Fibroblast of lung (primary cell): ENCODE measurements at regions not wholly inside any gene's neighbourhood (a gene's known extent, or its start where the extent isn't known, plus 50 kb on each side); places are given as distances from the start of the nearest gene placed in this dataset.

Source experiments
- EZH2 ChIP-seq: IDR thresholded peaks from 2 replicates; pipeline ENCODE4 v1.5.1; 2012; ENCODE audit warnings: low read length, control low read depth, mild to moderate bottlenecking; ENCODE audit errors: missing control alignments
- TF ChIP-seq, protein P1 (sequence below), 2 donors: IDR thresholded peaks in 1 of 2; conservative IDR thresholded peaks in 1 of 2; 1 replicate in 1 of 2; 2 replicates in 1 of 2; pipeline ENCODE4 v1.5.1; 2011 to 2012; ENCODE audit warnings: low read length in 2 of 2, control low read depth in 1 of 2, inconsistent platforms in 1 of 2, low read depth in 1 of 2, mild to moderate bottlenecking in 1 of 2

DNA sequence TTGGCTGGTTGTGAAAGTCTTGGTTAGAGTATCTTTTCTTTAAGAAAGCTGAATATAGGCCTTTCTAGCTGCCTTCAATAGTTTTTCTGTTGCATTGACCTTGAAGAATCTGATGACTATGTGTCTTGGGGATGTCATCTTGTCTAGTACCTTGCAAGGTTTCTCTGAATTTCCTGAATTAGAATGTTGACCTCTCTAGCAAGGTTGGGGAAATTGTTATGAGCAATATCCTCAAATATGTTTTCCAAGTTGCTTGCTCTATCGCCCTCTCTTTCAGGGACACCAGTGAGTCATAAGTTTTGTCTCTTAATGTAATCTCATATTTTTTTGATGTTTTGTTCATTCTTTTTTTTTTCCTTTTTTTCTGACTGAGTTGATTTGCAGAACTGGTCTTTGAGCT is 194.7 kb downstream of the RAB28 start:
- TF ChIP-seq, protein P1, sequence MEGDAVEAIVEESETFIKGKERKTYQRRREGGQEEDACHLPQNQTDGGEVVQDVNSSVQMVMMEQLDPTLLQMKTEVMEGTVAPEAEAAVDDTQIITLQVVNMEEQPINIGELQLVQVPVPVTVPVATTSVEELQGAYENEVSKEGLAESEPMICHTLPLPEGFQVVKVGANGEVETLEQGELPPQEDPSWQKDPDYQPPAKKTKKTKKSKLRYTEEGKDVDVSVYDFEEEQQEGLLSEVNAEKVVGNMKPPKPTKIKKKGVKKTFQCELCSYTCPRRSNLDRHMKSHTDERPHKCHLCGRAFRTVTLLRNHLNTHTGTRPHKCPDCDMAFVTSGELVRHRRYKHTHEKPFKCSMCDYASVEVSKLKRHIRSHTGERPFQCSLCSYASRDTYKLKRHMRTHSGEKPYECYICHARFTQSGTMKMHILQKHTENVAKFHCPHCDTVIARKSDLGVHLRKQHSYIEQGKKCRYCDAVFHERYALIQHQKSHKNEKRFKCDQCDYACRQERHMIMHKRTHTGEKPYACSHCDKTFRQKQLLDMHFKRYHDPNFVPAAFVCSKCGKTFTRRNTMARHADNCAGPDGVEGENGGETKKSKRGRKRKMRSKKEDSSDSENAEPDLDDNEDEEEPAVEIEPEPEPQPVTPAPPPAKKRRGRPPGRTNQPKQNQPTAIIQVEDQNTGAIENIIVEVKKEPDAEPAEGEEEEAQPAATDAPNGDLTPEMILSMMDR (conservative IDR thresholded peaks at IDR 0.05 in 1 of 2, IDR thresholded peaks at IDR 0.05 in 1 of 2; ENCODE audit: low read depth in 1 of 2, low read length in 2 of 2), result no peak
- no peak for TF ChIP-seq EZH2
